HuH-7 (cell line): ENCODE measurements at regions not wholly inside any gene's neighbourhood (a gene's known extent, or its start where the extent isn't known, plus 50 kb on each side); places are given as distances from the start of the nearest gene placed in this dataset.
"Not testable (repeated sequence)": the region's sequence is repeated elsewhere in the genome, so short reads cannot be mapped to it uniquely, and the experiment has no call there.

Experiments used
- DNase-seq: peaks from one replicate; pipeline ENCODE4 v3.0.0; 2011; ENCODE audit warnings: low spot score

DNA sequence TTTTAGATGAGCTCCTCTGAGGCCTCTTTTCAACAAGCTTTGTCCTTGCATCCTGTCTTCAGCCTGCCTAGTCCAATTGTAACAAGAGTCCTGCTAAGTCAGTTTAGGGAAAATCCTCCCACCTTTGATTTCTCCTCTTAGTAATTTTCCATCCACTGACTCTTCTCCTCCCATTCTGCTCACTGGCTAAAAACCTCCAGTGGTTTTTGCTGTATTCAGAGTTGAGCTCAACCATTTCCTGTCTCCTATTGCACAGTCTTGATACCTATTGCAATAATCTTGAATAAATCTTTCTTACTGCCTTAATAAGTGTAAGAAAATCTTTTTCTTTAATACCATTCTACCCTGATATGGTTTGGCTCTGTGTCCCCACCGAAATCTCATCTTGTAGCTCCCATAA, 117.8 kb upstream of the ENPP6 start:
- DNase-seq = no peak

DNA sequence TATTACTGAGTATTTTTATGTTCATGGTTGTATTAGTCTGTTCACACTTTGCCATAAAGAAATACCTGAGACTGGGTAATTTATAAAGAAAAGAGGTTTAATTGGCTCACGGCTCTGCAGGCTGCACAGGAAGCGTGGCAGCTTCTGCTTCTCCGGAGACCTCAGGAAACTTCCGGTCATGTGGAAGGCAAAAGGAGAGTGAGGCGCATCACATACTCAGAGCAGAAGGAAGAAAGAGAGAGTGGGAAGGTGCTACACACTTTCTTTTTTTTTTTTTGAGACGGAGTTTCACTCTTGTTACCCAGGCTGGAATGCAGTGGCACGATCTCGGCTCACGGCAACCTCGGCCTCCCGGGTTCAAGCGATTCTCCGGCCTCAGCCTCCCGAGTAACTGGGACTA, 115.8 kb upstream of the ENPP6 start:
- DNase-seq = not testable (repeated sequence)

DNA sequence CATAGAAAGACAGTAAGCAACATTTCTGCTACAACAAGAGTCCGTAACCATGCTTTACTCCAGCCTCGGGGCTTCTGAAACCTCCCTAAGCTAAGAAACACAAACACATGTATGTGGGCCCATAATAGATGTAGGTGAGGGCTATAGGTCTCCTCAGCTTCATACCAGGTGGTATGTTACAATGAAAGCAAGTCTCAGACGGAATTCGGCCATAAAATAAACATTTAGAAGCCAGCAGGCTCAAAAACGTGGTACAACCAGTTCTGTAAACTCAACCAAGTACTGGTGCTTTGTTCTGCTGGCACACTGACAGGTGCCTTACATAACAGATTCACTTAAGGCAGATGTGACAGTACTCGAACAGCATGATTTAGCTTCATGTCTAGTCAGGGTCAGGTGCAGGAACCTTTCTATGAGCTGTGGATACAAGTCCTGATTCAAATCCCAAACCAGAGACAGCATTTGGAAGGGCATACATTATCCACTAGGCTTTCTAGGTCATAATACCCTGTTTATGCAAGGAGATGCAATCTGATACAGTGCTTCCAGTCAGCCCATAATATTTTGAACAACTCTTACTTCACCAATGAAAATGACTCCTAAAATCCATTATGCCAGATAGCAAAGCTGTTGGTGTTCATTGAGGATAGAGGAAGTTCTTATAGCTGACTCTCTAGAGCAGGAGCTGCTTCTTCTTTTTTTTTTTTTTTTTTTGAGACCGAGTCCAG, 113.8 kb upstream of the ENPP6 start:
- no peak for DNase-seq

DNA sequence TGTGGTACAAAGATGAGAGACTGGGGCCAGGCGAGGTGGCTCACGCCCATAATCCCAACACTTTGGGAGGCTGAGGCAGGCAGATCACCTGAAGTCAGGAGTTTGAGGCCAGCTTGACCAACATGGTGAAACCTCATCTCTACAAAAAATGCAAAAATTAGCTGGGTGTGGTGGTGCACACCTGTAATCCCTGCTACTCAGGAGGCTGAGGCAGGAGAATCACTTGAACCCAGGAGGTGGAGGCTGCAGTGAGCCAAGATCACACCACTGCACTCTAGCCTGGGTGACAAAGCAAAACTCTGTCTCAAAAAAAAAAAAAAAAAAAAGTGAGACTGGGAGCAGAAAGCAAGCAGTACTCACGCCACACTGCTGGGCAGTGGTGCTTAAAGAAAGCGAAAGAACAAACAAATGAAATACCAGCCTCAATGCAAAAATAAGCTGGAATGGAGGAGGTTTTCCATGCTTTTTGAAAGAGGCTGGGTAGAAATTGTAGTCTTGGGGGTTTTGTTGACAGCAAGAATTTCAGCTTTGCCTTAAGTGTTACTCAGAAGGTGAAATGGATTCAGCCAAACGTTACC, 112.9 kb upstream of the ENPP6 start:
- not testable (repeated sequence) for DNase-seq

DNA sequence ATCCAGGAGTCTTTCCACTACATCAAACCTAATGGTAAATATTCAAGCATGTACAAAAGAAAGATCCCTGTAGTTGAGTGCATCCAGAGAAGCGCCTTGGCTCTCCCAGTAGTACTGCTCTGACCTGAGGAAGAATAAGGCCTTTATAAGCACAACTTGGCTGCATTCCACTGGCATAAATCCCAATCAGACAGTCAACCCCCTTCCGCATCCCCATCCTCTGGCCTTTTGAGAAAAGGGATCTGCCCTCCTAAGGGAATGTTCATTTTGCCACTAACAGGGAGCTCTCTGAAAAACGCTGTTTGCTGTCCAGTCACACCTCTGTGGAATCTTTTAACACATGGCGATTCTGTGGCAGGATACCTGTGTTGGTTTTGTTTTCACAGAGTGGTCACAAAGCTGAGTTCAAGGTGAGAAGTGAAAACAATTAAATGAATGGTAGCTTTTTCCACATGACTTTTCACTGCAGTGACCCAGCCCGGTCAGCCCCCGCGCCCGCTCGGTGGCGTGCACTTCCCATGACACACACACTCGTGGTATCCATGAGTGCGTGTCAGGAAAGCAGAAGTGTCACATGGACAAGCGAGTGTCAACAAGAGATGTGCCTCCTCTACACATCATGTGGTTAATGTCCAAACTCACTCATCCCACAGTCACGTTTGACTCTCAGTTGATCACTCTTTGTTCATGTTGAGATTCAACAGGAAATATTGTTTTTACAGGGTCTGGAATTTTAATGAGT, 112.2 kb upstream of the ENPP6 start:
- DNase-seq = no peak

DNA sequence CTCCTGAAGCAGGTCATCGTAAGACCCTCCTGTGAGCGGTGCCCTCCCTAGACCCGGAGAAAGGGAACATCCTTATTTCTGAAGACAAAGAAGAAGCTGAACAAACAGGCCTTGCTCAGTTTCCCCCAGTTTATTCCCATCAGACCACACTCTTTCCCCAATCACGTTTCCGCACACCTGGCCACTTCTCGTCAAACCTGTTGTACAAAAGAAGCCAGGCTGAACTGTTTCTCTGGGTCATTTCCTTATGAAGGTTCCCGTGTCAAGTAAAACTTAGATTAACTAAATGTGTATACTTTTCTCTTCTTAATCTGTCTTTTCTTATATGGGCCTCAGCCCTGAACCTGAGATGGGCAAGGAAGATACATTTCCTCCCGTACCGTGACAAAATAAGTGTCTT, 111.6 kb upstream of the ENPP6 start:
- no peak for DNase-seq

DNA sequence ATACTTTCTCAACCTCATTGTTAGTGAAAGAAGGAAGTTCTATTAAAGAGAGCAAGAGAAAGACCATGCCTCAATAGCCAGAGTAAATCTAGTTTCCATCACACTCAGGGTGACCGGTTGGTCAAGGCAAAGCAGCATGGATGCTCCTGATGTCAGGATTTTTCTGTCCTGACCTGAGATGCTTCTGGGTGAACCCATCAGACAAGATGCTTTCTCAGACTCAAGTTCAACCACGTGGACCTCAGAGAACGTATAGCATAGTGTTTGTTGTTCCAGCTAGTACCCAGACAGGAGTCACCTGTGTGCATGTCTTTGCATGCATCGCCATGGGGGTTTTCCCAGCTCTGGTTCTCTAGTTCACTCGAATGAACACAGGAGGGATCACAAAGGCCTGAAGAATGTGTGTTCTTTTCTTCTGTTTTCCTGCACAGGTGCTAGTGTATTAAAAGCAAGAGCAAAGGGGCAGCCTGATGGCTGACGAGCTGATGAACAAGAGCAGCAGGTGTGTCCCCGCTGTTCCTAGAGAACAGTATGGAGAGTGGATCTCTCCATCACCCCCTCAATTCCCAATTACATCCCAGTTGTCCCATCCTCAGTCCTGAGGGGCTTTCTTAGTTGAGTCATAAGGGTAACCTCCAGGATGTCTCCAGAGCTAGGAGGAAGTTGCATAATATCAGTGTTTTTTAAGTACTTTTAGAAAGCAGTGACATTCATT, 110.5 kb upstream of the ENPP6 start:
- no peak for DNase-seq

DNA sequence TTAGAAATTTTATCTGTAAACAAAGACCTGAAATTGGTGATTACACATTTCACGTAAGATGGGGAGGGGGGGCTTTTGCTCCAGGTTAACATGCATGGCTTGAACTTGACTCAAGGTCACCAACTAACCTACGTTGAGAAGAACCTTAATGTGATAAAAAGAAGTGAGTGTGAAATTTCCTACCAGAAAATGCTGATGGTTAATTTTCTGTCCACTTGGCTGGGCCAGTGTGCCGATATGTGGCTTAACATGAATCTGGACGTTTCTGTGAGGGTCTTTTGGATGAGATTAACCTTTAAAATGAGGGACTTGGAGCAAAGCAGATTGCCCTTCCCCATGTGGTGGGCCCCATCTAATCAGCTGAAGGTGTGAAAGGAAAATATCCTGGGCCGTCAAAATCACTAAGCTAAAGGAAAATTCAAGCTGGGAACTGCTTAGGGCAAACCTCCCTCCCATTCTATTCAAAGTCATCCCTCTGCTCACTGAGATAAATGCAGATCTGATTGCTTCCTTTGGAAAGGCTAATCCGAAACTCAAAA, 107.3 kb upstream of the ENPP6 start:
- DNase-seq = no peak

DNA sequence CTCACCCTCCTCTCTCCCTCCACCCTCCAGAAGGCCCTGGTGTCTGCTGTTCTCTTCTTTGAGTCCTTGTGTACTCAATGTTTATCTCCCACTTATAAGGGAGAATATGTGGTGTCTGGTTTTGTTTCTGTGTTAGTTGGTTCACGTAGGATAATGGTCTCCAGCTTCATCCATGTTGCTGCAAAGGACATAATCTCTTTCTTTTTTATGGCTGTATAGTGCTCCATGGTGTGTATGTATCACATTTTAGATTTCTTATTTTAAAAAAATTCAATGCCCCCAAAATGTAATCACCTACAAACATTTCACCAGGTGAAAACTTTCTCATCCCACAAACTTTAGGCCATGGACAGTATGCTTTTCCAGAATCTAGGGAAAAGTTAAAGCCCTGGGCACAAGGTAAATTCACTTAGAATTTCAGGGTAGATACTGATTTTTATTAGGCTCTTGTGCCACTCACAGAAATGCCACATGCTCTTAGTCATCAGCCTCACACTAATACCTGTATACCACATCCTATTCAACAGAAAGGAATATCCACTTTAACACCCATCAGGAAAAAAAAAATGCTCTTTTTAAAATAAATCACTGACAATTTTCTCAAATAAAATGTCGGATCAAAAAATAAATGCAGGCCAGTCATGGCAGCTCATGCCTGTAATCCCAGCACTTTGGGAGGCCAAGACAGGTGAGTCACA, 104.8 kb upstream of the ENPP6 start:
- DNase-seq = no peak

DNA sequence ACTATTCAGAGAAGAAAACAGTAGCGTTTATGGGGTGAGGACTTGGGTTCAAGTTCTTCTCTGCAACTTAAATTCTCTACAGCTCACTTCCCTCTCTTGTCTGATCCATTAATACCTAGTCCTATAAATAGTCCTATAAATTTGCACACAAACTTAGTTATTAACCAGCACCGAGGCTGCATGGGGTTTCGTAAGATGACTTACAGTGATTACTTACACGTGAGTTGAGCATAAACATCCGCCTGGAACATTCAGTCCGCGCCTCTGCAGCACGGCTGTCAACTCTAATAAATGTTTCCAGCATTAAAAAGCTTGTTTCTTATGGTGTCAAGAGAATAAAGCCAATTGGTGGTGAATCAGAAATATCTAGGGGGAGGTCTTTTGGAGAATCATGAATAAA, 103.0 kb upstream of the ENPP6 start:
- DNase-seq = no peak

DNA sequence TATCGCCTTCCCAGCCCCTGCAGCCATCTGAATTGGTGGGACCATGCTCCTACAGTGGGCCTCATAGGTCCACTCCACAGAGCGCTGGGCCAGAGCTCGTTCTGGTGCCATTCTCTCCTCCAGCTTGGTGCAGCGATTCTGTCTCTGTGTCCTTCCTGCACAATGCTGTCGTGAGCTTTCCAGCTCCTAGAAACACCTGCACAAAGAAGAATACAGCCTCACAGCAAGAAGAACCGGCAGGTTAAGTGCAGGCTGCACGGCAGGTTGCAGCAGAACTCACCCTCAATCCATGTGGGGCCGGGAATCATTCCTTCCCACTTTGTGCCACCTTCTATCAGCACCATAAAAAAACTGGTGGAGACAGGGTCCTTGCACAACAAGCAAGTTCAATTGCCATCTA, 101.2 kb upstream of the ENPP6 start:
- no peak for DNase-seq

DNA sequence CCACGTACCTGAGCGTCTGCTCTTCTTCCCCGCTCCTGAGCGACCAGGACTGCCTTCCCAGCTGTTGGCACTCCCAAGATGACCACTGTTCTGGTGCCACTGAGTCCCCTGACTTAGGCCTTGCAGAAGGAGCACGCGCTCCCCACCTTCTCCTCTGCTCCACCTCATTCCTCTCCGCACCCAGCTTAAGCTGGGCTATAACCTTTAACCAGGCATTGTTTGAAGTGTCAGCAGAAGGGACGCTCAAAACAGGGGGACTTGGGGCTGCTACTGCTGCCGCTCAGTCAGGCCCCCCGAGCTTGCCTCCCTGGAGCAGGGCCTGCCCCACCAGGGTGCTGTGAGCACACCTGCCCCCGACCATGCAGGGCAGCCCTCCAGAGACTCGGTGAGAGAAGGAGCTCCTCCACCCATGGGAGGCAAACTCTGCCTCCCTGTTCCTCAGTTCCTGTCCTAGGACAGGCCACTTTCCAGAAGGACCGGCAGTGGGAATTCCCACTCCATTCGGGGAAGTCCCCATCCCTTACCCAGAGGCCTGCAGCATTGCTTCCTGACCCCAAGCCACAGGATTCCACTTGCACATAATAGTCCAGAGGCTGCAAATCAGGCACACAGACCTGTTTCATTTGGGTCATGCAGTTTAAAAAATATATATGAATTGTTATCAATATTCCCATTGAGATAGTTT, 99.7 kb upstream of the ENPP6 start:
- no peak for DNase-seq

DNA sequence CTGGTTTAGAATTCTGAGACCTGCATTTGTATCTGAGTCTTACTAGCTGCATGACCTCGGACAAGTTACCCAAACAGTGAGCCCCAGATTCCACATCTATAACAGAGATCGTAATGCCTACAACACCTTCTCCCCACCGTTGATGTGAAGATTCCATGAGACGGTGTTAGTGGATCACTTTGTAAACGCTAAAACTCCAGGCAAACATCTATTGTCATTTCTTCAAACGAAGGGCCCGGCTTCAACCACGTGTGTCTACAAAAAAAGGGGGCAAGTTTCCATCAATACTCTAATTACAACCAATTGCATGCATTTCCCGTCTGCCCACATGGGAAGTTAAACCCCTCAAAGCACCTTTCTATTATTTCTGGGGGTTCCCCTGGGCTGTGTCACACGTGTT, 99.1 kb upstream of the ENPP6 start:
- DNase-seq = no peak

DNA sequence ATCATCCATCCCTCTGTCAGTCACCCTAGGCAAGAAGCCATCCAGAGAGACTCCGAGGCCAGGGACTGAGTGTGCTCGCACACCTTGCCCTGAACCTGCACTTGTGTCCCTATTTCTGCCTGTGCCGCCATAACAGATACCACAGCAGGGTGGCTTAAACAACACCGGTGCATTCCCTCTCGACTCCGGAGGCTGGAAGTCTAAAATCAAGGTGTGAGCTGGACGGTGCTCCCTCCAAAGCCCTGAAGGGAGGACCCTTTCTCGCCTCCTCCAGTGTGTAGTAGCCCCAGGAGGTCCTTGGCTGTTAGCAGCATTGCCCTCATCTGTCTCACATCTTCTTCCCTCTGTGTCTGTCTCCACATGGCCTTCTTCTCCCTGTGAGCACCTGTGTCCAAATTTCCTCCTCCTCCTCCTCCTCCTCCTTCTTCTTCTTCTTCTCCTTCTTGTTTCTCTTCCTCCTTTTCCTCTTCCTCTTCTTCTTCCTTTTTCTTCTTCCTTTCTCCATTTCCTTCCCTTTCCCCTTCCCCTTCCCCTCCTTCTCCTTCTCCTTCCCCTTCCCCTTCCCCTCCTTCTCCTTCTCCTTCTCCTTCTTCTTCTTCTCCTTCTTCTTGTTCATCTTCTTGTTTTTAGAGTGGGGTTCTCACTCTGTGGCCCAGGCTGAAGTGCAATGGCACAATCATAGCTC, 98.1 kb upstream of the ENPP6 start:
- DNase-seq = no peak

DNA sequence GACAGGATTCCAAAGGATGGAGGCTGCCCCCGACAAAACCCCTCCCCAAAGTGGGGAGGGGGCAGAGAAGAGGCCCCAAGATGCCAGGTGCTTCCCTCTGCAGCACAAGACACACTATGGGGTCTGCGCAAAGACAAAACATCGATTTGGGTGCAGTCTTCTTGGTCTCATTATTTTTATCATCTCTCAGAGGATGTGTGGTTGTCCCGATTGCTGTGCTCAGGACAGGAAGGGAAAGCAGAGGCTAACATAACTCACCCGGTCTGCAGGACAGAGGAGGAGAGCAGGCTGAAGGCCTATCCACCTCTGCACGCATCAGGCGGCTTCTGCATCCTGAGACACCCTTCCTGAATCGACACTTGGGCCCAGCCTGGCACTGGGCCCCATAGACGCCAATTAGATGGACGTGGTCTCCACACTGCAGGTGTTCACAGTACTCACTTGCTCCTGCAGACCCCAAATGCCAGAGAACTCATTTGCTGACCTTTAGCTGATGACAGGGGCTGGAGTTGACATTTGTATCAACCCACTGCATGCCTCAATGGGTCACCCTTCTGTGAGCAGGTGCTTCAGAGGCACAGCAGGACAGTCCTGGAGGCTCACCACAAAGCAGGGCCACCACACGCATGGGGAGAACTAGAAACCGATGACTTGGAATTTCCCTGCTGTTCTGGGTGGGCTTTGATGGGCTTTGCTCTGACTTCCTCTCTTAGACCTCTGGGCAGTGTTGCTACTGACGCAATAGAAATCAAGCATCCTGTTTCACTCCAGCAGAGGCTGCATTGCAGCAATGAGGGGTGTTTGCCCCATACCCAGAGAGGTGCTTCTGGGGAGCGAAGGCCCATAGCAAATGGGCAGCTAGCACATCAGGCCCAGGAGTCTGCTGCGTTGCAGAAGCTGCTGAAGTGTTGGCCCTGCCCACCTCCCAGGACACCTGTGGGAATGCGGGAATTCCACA, 96.3 kb upstream of the ENPP6 start:
- no peak for DNase-seq

DNA sequence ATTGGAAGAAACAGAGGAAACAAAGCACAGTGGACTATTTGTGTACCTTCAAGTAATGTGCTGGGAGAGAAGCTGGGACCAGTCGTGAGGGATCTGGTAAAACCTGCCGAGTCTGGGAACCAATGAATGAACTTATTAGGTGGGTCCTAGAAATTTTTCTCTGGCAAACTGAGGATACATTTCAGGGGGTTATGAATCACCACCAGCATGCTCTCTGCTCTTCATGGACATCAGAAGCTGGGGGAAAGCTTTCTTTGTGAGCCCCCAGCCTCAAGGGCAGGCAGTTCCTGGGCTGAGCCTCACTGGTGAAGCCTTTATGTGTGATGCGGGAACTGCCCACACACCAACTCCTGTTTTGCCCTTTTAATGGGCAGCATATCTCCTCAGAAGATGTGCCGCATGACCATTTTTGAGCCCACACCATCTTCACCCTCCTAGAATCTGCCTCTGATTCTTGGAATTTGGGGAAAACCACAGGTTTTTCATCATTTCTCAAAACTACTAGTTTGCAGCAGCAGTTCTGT, 95.4 kb upstream of the ENPP6 start:
- DNase-seq = no peak

DNA sequence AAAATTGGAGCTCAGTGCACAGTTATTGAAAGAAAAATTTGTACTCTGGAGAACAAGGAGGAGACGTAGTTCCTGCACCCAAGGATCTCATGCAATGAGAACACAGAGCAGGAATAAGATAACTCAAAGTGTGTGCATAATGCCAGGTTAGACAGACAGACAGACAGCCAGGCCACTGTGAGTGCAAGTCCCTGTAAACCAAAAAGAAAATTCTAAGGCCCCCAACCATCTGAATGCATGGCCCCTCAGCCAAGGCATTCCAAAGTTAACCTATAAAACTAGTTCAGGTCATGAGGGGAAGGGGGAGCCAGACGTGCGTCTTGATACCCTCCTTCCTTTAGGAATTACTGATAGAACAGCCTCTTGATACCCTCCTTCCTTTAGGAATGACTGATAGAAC, 94.5 kb upstream of the ENPP6 start:
- DNase-seq = no peak

DNA sequence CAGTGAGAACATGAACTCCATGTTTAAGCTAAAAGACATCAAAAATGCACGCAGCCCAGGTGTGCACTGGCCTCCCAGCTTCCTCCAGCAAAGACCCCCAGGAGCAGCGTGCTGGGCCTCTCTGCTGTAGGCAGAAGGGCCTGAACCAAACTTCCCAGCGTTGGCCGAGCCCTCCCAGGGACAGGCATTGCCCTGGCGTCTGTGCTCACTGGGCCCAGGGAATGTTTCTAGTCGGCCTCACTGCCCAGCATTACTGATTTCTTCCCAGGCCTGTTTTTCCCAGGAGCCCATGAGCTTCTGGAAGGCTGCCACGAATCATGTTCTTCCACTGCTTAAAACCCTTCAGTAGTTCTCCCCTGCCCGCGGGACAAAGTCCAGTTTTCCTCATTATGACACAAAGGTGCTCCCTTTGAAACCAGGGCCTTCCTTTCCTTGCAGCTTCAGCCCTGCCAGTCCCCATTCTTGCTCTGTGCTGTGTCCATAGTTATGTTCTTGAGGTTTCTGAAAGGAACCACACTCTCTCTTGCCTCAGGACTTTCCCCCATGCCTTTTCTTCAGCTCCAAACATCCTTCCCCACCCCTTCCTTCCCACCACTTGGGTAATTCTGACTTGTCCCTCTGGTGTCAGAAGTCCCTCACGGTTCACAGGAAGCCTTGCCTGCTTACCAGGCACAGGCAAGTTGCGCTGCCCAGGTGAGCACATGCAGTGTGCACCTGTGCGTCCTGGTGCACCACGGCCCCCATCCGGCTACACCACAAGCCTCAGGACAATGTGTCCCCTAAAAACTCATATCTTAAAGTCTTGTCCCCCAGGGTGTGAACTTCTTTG, 93.4 kb upstream of the ENPP6 start:
- no peak for DNase-seq
